ENCODE measurements at regions not wholly inside any gene's neighbourhood (a gene's known extent, or its start where the extent isn't known, plus 50 kb on each side); places are given as distances from the start of the nearest gene placed in this dataset.

GRCh38 chr22:22768885-22769284 is 118.7 kb upstream of the IGLL5 start:
- TF ChIP-seq CTCF (IDR thresholded peaks at IDR 0.05) (no peak), EZH2 (IDR thresholded peaks at IDR 0.05) (no peak)

All from neural progenitor cell (in vitro differentiated cells).